Hematopoietic multipotent progenitor cell treated with erythropoietin and hydrocortisone succinate and interleukin-3 and kit ligand, for 8 days (in vitro differentiated cells): ENCODE measurements at regions not wholly inside any gene's neighbourhood (a gene's known extent, or its start where the extent isn't known, plus 50 kb on each side); places are given as distances from the start of the nearest gene placed in this dataset.
"Not testable (repeated sequence)": the region's sequence is repeated elsewhere in the genome, so short reads cannot be mapped to it uniquely, and the experiment has no call there.

Experiments used
- DNase-seq: peaks from one replicate; pipeline ENCODE4 v3.0.0-alpha.2; 2015

- no peak for DNase-seq
These were observed 152.0 kb downstream of the UTRN start for GRCh38 chr6:144437105-144437504.

- no peak for DNase-seq
These were observed 153.0 kb downstream of the UTRN start for GRCh38 chr6:144438103-144438502.

- no peak for DNase-seq
These were observed 153.9 kb downstream of the UTRN start for GRCh38 chr6:144439016-144439415.

- not testable (repeated sequence) for DNase-seq
These were observed 156.7 kb downstream of the UTRN start for GRCh38 chr6:144441801-144442200.

GRCh38 chr6:144443157-144443556 is 158.0 kb downstream of the UTRN start:
- no peak for DNase-seq

- no peak for DNase-seq
These were observed 162.3 kb downstream of the UTRN start for GRCh38 chr6:144447472-144447871.

- no peak for DNase-seq
These were observed 164.1 kb downstream of the UTRN start for GRCh38 chr6:144449218-144449617.

- DNase-seq, result no peak
These were observed 164.9 kb downstream of the UTRN start for GRCh38 chr6:144449911-144450597.

- DNase-seq, result no peak
These were observed 175.4 kb downstream of the UTRN start for GRCh38 chr6:144460327-144461095.

GRCh38 chr6:144462058-144462457 is 176.9 kb downstream of the UTRN start:
- no peak for DNase-seq

- no peak for DNase-seq
These were observed 181.6 kb downstream of the UTRN start for GRCh38 chr6:144466716-144467115.

- no peak for DNase-seq
These were observed 182.1 kb downstream of the UTRN start for GRCh38 chr6:144467172-144467762.

- no peak for DNase-seq
These were observed 182.8 kb downstream of the UTRN start for GRCh38 chr6:144467921-144468320.

- peak; percentile 4 for DNase-seq
These were observed 183.6 kb downstream of the UTRN start for GRCh38 chr6:144468709-144469108.

GRCh38 chr6:144469144-144469575 is 184.0 kb downstream of the UTRN start:
- DNase-seq, result no peak

GRCh38 chr6:144470201-144470600 is 185.1 kb downstream of the UTRN start:
- not testable (repeated sequence) for DNase-seq

- DNase-seq, result no peak
These were observed 186.9 kb downstream of the UTRN start for GRCh38 chr6:144471986-144472385.

GRCh38 chr6:144474290-144474689 is 189.2 kb downstream of the UTRN start:
- no peak for DNase-seq

- no peak for DNase-seq
These were observed 189.8 kb downstream of the UTRN start for GRCh38 chr6:144474904-144475303.

GRCh38 chr6:144475411-144475810 is 190.3 kb downstream of the UTRN start:
- DNase-seq, result no peak

- DNase-seq, result no peak
These were observed 191.2 kb downstream of the UTRN start for GRCh38 chr6:144476286-144476685.

GRCh38 chr6:144477396-144477795 is 192.3 kb downstream of the UTRN start:
- DNase-seq, result no peak

GRCh38 chr6:144477856-144478255 is 192.7 kb downstream of the UTRN start:
- DNase-seq, result no peak

GRCh38 chr6:144478483-144478882 is 193.3 kb downstream of the UTRN start:
- DNase-seq, result no peak
